Smooth muscle cell (in vitro differentiated cells): ENCODE measurements at regions not wholly inside any gene's neighbourhood (a gene's known extent, or its start where the extent isn't known, plus 50 kb on each side); places are given as distances from the start of the nearest gene placed in this dataset.

Experiments
- DNase-seq: peaks from one replicate; lab custom pipeline; 2025; ENCODE audit not compliant: unreplicated experiment; lab: John Stamatoyannopoulos, UW
- H2AFZ ChIP-seq: fragments of 200-600 bp; sonication (generic); 2 replicates; pipeline ENCODE4 v1.6.0; 2016; ENCODE audit warnings: antibody characterized with exemption, low read depth, mild to moderate bottlenecking
- H3F3A ChIP-seq: fragments of 200-600 bp; sonication (generic); 2 replicates; pipeline ENCODE4 v1.6.0; 2017; ENCODE audit warnings: antibody characterized with exemption, low read depth
- H3K27ac ChIP-seq: fragments of 200-600 bp; sonication (generic); 2 replicates; pipeline ENCODE4 v1.5.1; 2016; ENCODE audit warnings: low read depth, mild to moderate bottlenecking
- H3K27me3 ChIP-seq: fragments of 200-600 bp; sonication (generic); 2 replicates; pipeline ENCODE4 v1.6.1; 2016; ENCODE audit warnings: low read depth, mild to moderate bottlenecking
- H3K36me3 ChIP-seq: fragments of 200-600 bp; sonication (generic); 2 replicates; pipeline ENCODE4 v1.5.1; 2016; ENCODE audit warnings: low read depth
- H3K4me1 ChIP-seq: fragments of 200-600 bp; sonication (generic); 2 replicates; pipeline ENCODE4 v1.5.1; 2016; ENCODE audit warnings: low read depth
- H3K4me2 ChIP-seq: fragments of 200-600 bp; sonication (generic); 2 replicates; pipeline ENCODE4 v1.6.0; 2016; ENCODE audit warnings: mild to moderate bottlenecking
- H3K4me3 ChIP-seq: fragments of 200-600 bp; sonication (generic); 2 replicates; pipeline ENCODE4 v1.5.1; 2016; ENCODE audit warnings: mild to moderate bottlenecking
- H3K79me2 ChIP-seq: fragments of 200-600 bp; sonication (generic); 2 replicates; pipeline ENCODE4 v1.6.0; 2016; ENCODE audit warnings: low read depth, mild to moderate bottlenecking
- H3K9ac ChIP-seq: fragments of 200-600 bp; sonication (generic); 2 replicates; pipeline ENCODE4 v1.6.0; 2016; ENCODE audit warnings: low read depth
- H3K9me3 ChIP-seq: fragments of 200-600 bp; sonication (generic); replicated peaks from 2 replicates; pipeline ENCODE4 v1.5.1; 2016; ENCODE audit warnings: low read depth
- H4K20me1 ChIP-seq: fragments of 200-600 bp; sonication (generic); 2 replicates; pipeline ENCODE4 v1.6.0; 2016; ENCODE audit warnings: low read depth
- CTCF ChIP-seq: fragments of 200-600 bp; sonication (generic); IDR thresholded peaks from 2 replicates; pipeline ENCODE4 v1.5.1; 2017; ENCODE audit warnings: borderline replicate concordance, mild to moderate bottlenecking, antibody characterized with exemption; ENCODE audit not compliant: insufficient read depth, poor library complexity, severe bottlenecking
- WGBS: methylation state at CpG from one replicate; pipeline ENCODE4 v1.1.7; 2016; ENCODE audit warnings: low lambda C conversion rate; 5-methylcytosine and 5-hydroxymethylcytosine counted together

GRCh38 chr6:8764733-8765132 is 329.4 kb upstream of the SLC35B3 start:
- H3K4me1 ChIP-seq = no peaks in the 10 kb centered on the region
- H3K4me3 ChIP-seq = no peak overlapping the region
- H3K4me2 ChIP-seq = no peak overlapping the region
- no peaks in the 10 kb centered on the region for H3F3A ChIP-seq
- H3K27ac ChIP-seq = no peak overlapping the region
- no peak overlapping the region for H3K9ac ChIP-seq
- H4K20me1 ChIP-seq = no peaks in the 10 kb centered on the region
- no peaks in the 10 kb centered on the region for H3K36me3 ChIP-seq
- no peaks in the 10 kb centered on the region for H3K79me2 ChIP-seq
- H2AFZ ChIP-seq = no peak overlapping the region
- no peak for TF ChIP-seq CTCF
- DNase-seq = no peak
- no peaks in the 10 kb centered on the region for H3K27me3 ChIP-seq
- WGBS = 54% methylated on average over 1 of the region's 1 CpG
- H3K9me3 ChIP-seq = no peaks in the 10 kb centered on the region

GRCh38 chr6:8760951-8761350 is 325.6 kb upstream of the SLC35B3 start:
- WGBS = 87% methylated on average over 1 of the region's 1 CpG
- H3K4me2 ChIP-seq = no peak overlapping the region
- H3K27ac ChIP-seq = no peak overlapping the region
- no peaks in the 10 kb centered on the region for H4K20me1 ChIP-seq
- no peak for TF ChIP-seq CTCF
- no peak overlapping the region for H2AFZ ChIP-seq
- H3K79me2 ChIP-seq = no peaks in the 10 kb centered on the region
- no peaks in the 10 kb centered on the region for H3F3A ChIP-seq
- no peaks in the 10 kb centered on the region for H3K9me3 ChIP-seq
- H3K9ac ChIP-seq = no peak overlapping the region
- no peaks in the 10 kb centered on the region for H3K27me3 ChIP-seq
- H3K36me3 ChIP-seq = no peaks in the 10 kb centered on the region
- no peak overlapping the region for H3K4me3 ChIP-seq
- no peaks in the 10 kb centered on the region for H3K4me1 ChIP-seq
- DNase-seq = no peak

GRCh38 chr6:8758412-8758811 is 323.1 kb upstream of the SLC35B3 start:
- WGBS = 67% methylated on average over 4 of the region's 4 CpGs
- H4K20me1 ChIP-seq = no peaks in the 10 kb centered on the region
- H3K36me3 ChIP-seq = no peaks in the 10 kb centered on the region

More at GRCh38 chr6:8758412-8758811, 323.1 kb upstream of the SLC35B3 start:
- no peaks in the 10 kb centered on the region for H3K4me1 ChIP-seq
- no peak overlapping the region for H3K4me2 ChIP-seq
- H3K79me2 ChIP-seq = no peaks in the 10 kb centered on the region
- no peaks in the 10 kb centered on the region for H3K27me3 ChIP-seq
- H3K4me3 ChIP-seq = no peak overlapping the region
- TF ChIP-seq CTCF = no peak
- no peaks in the 10 kb centered on the region for H3F3A ChIP-seq
- no peak overlapping the region for H3K27ac ChIP-seq
- no peaks in the 10 kb centered on the region for H3K9me3 ChIP-seq
- H3K9ac ChIP-seq = no peak overlapping the region
- DNase-seq = no peak
- H2AFZ ChIP-seq = no peak overlapping the region
